ENCODE measurements at regions not wholly inside any gene's neighbourhood (a gene's known extent, or its start where the extent isn't known, plus 50 kb on each side); places are given as distances from the start of the nearest gene placed in this dataset.

- no peak overlapping the region for H3K4me3 ChIP-seq (ENCODE audit: extremely low read depth in 1 of 4, insufficient read depth in 2 of 4, low read depth in 3 of 4, low read length in 4 of 4)
- ChIA-PET POLR2A (ENCODE audit: partially characterized antibody) (no interaction called here), CTCF (ENCODE audit: partially characterized antibody) (no interaction called here)
- no peak overlapping the region for H3K9ac ChIP-seq (replicated peaks in 1 of 4; ENCODE audit: extremely low read depth in 1 of 4, low read depth in 3 of 4, low read length in 3 of 4)
- H3K56ac ChIP-seq (replicated peaks; ENCODE audit: insufficient read length, low read depth, low read length): no peak overlapping the region
- FAIRE-seq: no peak
- no peak overlapping the region for H4K91ac ChIP-seq (replicated peaks; ENCODE audit: insufficient read length, low read length)
- H2AK5ac ChIP-seq (ENCODE audit: low read depth, low read length): no peak overlapping the region
- H2BK20ac ChIP-seq (ENCODE audit: low read length): no peak overlapping the region
- no peak overlapping the region for H2BK5ac ChIP-seq (ENCODE audit: low read depth, low read length)
- 89% methylated on average over 2 of the region's 2 CpGs; no CpG with 5 or more reads in 1 of the 2 experiments for WGBS, 2 experiments (ENCODE audit: extremely low coverage in 1 of 2, insufficient coverage in 1 of 2, insufficient read length in 1 of 2, insufficient replicate concordance in 2 of 2, low coverage in 1 of 2, low lambda C conversion rate in 2 of 2, missing lambda C conversion rate in 1 of 2)
- no peaks in the 10 kb centered on the region for H4K20me1 ChIP-seq (replicated peaks in 1 of 2; ENCODE audit: control insufficient read depth in 1 of 2, insufficient read depth in 2 of 2, low read length in 2 of 2)
- no peaks in the 10 kb centered on the region for H3K27me3 ChIP-seq (replicated peaks in 1 of 4; ENCODE audit: control insufficient read depth in 3 of 4, extremely low read depth in 1 of 4, insufficient read depth in 3 of 4, low read length in 3 of 4)
- no peaks in the 10 kb centered on the region for H3K36me3 ChIP-seq (ENCODE audit: control insufficient read depth in 2 of 4, insufficient read depth in 4 of 4, low read length in 3 of 4)
- no peak for DNase-seq (ENCODE audit: low read depth in 1 of 2, low spot score in 2 of 2)
- H2BK12ac ChIP-seq (ENCODE audit: low read depth, low read length): no peak overlapping the region
- no peak overlapping the region for H3K4me2 ChIP-seq (ENCODE audit: insufficient read depth in 1 of 2, low read depth in 2 of 2, low read length in 2 of 2)
- no peak overlapping the region for H4K5ac ChIP-seq (ENCODE audit: insufficient read length, low read depth, low read length)
- H2AFZ ChIP-seq (ENCODE audit: low read length): no peak overlapping the region
- no peak overlapping the region for H3K27ac ChIP-seq (ENCODE audit: low read depth, low read length)
- no peaks in the 10 kb centered on the region for H3K23me2 ChIP-seq (ENCODE audit: low read depth, low read length)
- H3K79me2 ChIP-seq (ENCODE audit: control insufficient read depth in 1 of 2, insufficient read depth in 2 of 2, low read length in 2 of 2): no peaks in the 10 kb centered on the region
- H3K79me1 ChIP-seq (ENCODE audit: low read depth, low read length): no peaks in the 10 kb centered on the region
- H4K8ac ChIP-seq (ENCODE audit: extremely low read depth, insufficient read depth, low read length): no peak overlapping the region
- peaks cover 0 to 4% (median under 1%) of the 10 kb centered on the region in 4 experiments; a peak in 1 of 7 replicates for H3K4me1 ChIP-seq (replicated peaks in 1 of 4; ENCODE audit: control insufficient read depth in 3 of 4, insufficient read depth in 4 of 4, low read length in 3 of 4)
- H3K14ac ChIP-seq (ENCODE audit: insufficient read length): no peak overlapping the region
- H2BK15ac ChIP-seq (ENCODE audit: low read length): no peak overlapping the region
- no peak overlapping the region for H3K4ac ChIP-seq (replicated peaks; ENCODE audit: insufficient read length, low read depth, low read length)
- H3K9me3 ChIP-seq (ENCODE audit: insufficient read depth in 2 of 2, low read depth in 1 of 2, low read length in 1 of 2): no peaks in the 10 kb centered on the region
- no peak overlapping the region for H3K23ac ChIP-seq (ENCODE audit: insufficient read length)
- H3K18ac ChIP-seq (ENCODE audit: extremely low read depth, low read length): no peak overlapping the region
- no peak overlapping the region for H2BK120ac ChIP-seq (replicated peaks; ENCODE audit: low read depth, low read length)
- TF ChIP-seq CBX5 (IDR thresholded peaks at IDR 0.05; ENCODE audit: low read depth, low read length): no peak
- TF ChIP-seq BCL11A (IDR thresholded peaks at IDR 0.05; ENCODE audit: low read depth in 2 of 2, low read length in 2 of 2): no peak
These were observed 361.4 kb upstream of the VSTM2A start for GRCh38 chr7:54180796-54181195.

Data from H1 (cell line).